ENCODE measurements at regions not wholly inside any gene's neighbourhood (a gene's known extent, or its start where the extent isn't known, plus 50 kb on each side); places are given as distances from the start of the nearest gene placed in this dataset.

- no peaks in the 10 kb centered on the region for H3K36me3 ChIP-seq (ENCODE audit: low read length)
- no peak overlapping the region for H3K9ac ChIP-seq (ENCODE audit: low read length)
- no peaks in the 10 kb centered on the region for H3K9me3 ChIP-seq (ENCODE audit: insufficient read depth, low read length)
- no peaks in the 10 kb centered on the region for H3K79me2 ChIP-seq (ENCODE audit: insufficient read depth, low read length)
- no peaks in the 10 kb centered on the region for H4K20me1 ChIP-seq (ENCODE audit: low read depth, low read length)
- no peak overlapping the region for H3K4me3 ChIP-seq (ENCODE audit: insufficient read depth, low read length, poor library complexity, severe bottlenecking)
- no peaks in the 10 kb centered on the region for H3K27me3 ChIP-seq (ENCODE audit: low read length)
- no peak overlapping the region for H3K27ac ChIP-seq (ENCODE audit: low read depth, low read length)
- H3K9me2 ChIP-seq (replicated peaks; ENCODE audit: insufficient read depth, low read length) = no peaks in the 10 kb centered on the region
- H3F3A ChIP-seq (ENCODE audit: insufficient read depth) = no peaks in the 10 kb centered on the region
- no peak overlapping the region for H3K4me2 ChIP-seq (ENCODE audit: low read depth, low read length, poor library complexity, severe bottlenecking)
- TF ChIP-seq CTCF (IDR thresholded peaks at IDR 0.05; ENCODE audit: insufficient read depth, low read length, poor library complexity, severe bottlenecking) (no peak), EZH2phosphoT487 (conservative IDR thresholded peaks at IDR 0.05; ENCODE audit: low read length) (no peak)
- H2AFZ ChIP-seq (ENCODE audit: low read depth, low read length, severe bottlenecking) = no peak overlapping the region
Measured at GRCh38 chr2:129337076-129337475, 642.4 kb upstream of the RAB6C start.

GRCh38 chr2:129345540-129345939 lies 633.9 kb upstream of the RAB6C start:
- no peak overlapping the region for H2AFZ ChIP-seq (ENCODE audit: low read depth, low read length, severe bottlenecking)
- no peaks in the 10 kb centered on the region for H3K27me3 ChIP-seq (ENCODE audit: low read length)
- no peak overlapping the region for H3K27ac ChIP-seq (ENCODE audit: low read depth, low read length)
- H3K36me3 ChIP-seq (ENCODE audit: low read length) = no peaks in the 10 kb centered on the region
- no peak overlapping the region for H3K4me3 ChIP-seq (ENCODE audit: insufficient read depth, low read length, poor library complexity, severe bottlenecking)
- TF ChIP-seq EZH2phosphoT487 (conservative IDR thresholded peaks at IDR 0.05; ENCODE audit: low read length) = no peak
- TF ChIP-seq CTCF (IDR thresholded peaks at IDR 0.05; ENCODE audit: insufficient read depth, low read length, poor library complexity, severe bottlenecking) = no peak
- H3K4me2 ChIP-seq (ENCODE audit: low read depth, low read length, poor library complexity, severe bottlenecking) = no peak overlapping the region
- H3F3A ChIP-seq (ENCODE audit: insufficient read depth) = no peaks in the 10 kb centered on the region
- H3K9me3 ChIP-seq (ENCODE audit: insufficient read depth, low read length) = no peaks in the 10 kb centered on the region
- no peaks in the 10 kb centered on the region for H3K79me2 ChIP-seq (ENCODE audit: insufficient read depth, low read length)
- no peaks in the 10 kb centered on the region for H4K20me1 ChIP-seq (ENCODE audit: low read depth, low read length)
- H3K9me2 ChIP-seq (replicated peaks; ENCODE audit: insufficient read depth, low read length) = no peaks in the 10 kb centered on the region
- no peak overlapping the region for H3K9ac ChIP-seq (ENCODE audit: low read length)

GRCh38 chr2:129347486-129348217 lies 631.8 kb upstream of the RAB6C start:
- no peak overlapping the region for H3K4me2 ChIP-seq (ENCODE audit: low read depth, low read length, poor library complexity, severe bottlenecking)
- H2AFZ ChIP-seq (ENCODE audit: low read depth, low read length, severe bottlenecking) = no peak overlapping the region
- H3K79me2 ChIP-seq (ENCODE audit: insufficient read depth, low read length) = no peaks in the 10 kb centered on the region
- H3K4me3 ChIP-seq (ENCODE audit: insufficient read depth, low read length, poor library complexity, severe bottlenecking) = no peak overlapping the region
- H3F3A ChIP-seq (ENCODE audit: insufficient read depth) = no peaks in the 10 kb centered on the region
- TF ChIP-seq EZH2phosphoT487 (conservative IDR thresholded peaks at IDR 0.05; ENCODE audit: low read length) = no peak
- no peak for TF ChIP-seq CTCF (IDR thresholded peaks at IDR 0.05; ENCODE audit: insufficient read depth, low read length, poor library complexity, severe bottlenecking)
- H3K9ac ChIP-seq (ENCODE audit: low read length) = no peak overlapping the region
- no peaks in the 10 kb centered on the region for H4K20me1 ChIP-seq (ENCODE audit: low read depth, low read length)
- H3K9me2 ChIP-seq (replicated peaks; ENCODE audit: insufficient read depth, low read length) = no peaks in the 10 kb centered on the region
- H3K27ac ChIP-seq (ENCODE audit: low read depth, low read length) = no peak overlapping the region
- no peaks in the 10 kb centered on the region for H3K27me3 ChIP-seq (ENCODE audit: low read length)
- H3K9me3 ChIP-seq (ENCODE audit: insufficient read depth, low read length) = no peaks in the 10 kb centered on the region
- H3K36me3 ChIP-seq (ENCODE audit: low read length) = no peaks in the 10 kb centered on the region
